Astrocyte (in vitro differentiated cells and primary cell): ENCODE measurements at regions not wholly inside any gene's neighbourhood (a gene's known extent, or its start where the extent isn't known, plus 50 kb on each side); places are given as distances from the start of the nearest gene placed in this dataset.
"Not testable (repeated sequence)": the region's sequence is repeated elsewhere in the genome, so short reads cannot be mapped to it uniquely, and the experiment has no call there.

Experiments
- EZH2 ChIP-seq: IDR thresholded peaks from 2 replicates; pipeline ENCODE4 v1.6.1; 2012; ENCODE audit warnings: mild to moderate bottlenecking, low read length, inconsistent platforms; ENCODE audit not compliant: insufficient read depth
- TF ChIP-seq, protein P1 (sequence below): IDR thresholded peaks from 2 replicates; pipeline ENCODE4 v1.5.1; 2011; ENCODE audit warnings: low read depth, mild to moderate bottlenecking, inconsistent platforms, low read length, moderate library complexity; ENCODE audit not compliant: insufficient read depth

DNA sequence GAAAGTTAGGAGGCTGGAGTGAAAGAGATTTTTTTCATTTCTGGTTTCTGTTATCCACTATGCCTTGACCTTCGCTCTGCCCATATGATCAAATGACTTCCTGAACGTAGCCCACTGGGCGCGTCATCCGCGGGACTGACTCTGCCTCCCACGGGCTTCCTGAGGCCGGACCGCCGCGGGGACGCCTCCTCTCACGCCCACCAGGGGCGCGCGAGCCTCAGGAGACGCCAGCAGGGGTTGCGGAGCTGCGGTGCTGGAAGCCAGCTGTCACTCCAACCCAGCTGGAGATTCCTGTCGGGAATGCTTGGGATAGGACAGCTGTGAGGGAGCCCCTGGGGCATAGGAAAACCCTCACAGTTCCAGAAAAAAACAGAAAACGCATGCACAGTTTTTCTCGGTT, 461.5 kb downstream of the FOXD4L4 start:
- TF ChIP-seq, protein P1, sequence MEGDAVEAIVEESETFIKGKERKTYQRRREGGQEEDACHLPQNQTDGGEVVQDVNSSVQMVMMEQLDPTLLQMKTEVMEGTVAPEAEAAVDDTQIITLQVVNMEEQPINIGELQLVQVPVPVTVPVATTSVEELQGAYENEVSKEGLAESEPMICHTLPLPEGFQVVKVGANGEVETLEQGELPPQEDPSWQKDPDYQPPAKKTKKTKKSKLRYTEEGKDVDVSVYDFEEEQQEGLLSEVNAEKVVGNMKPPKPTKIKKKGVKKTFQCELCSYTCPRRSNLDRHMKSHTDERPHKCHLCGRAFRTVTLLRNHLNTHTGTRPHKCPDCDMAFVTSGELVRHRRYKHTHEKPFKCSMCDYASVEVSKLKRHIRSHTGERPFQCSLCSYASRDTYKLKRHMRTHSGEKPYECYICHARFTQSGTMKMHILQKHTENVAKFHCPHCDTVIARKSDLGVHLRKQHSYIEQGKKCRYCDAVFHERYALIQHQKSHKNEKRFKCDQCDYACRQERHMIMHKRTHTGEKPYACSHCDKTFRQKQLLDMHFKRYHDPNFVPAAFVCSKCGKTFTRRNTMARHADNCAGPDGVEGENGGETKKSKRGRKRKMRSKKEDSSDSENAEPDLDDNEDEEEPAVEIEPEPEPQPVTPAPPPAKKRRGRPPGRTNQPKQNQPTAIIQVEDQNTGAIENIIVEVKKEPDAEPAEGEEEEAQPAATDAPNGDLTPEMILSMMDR: not testable (repeated sequence)
- not testable (repeated sequence) for TF ChIP-seq EZH2
